MM.1S (cell line): ENCODE measurements at regions not wholly inside any gene's neighbourhood (a gene's known extent, or its start where the extent isn't known, plus 50 kb on each side); places are given as distances from the start of the nearest gene placed in this dataset.

Source experiments
- DNase-seq: peaks from one replicate; pipeline ENCODE4 v3.0.0-alpha.2; 2015
- H2AFZ ChIP-seq: fragments of 300-600 bp; sonication (generic); 2 replicates; pipeline ENCODE4 v1.6.0; 2016; ENCODE audit warnings: antibody characterized with exemption, low read length
- H3F3A ChIP-seq: fragments of 300-600 bp; sonication (generic); 2 replicates; pipeline ENCODE4 v1.6.1; 2016; ENCODE audit warnings: mild to moderate bottlenecking, antibody characterized with exemption, low read length, moderate library complexity, mixed read lengths; ENCODE audit not compliant: insufficient read depth
- H3K27ac ChIP-seq: fragments of 300-600 bp; sonication (generic); 2 replicates; pipeline ENCODE4 v1.5.1; 2016; ENCODE audit warnings: mild to moderate bottlenecking, low read length
- H3K27me3 ChIP-seq: fragments of 300-600 bp; sonication (generic); replicated peaks from 2 replicates; pipeline ENCODE4 v1.6.0; 2016; ENCODE audit warnings: low read length; ENCODE audit not compliant: insufficient read depth
- H3K36me3 ChIP-seq: fragments of 300-600 bp; sonication (generic); replicated peaks from 2 replicates; pipeline ENCODE4 v1.6.1; 2016; ENCODE audit warnings: mild to moderate bottlenecking, low read length, mixed read lengths; ENCODE audit not compliant: insufficient read depth
- H3K4me1 ChIP-seq: fragments of 300-600 bp; sonication (generic); 2 replicates; pipeline ENCODE4 v1.6.1; 2016; ENCODE audit warnings: low read length, mixed read lengths
- H3K4me2 ChIP-seq: fragments of 300-600 bp; sonication (generic); 2 replicates; pipeline ENCODE4 v1.6.0; 2016; ENCODE audit warnings: low read depth, low read length
- H3K4me3 ChIP-seq: fragments of 300-600 bp; sonication (generic); 2 replicates; pipeline ENCODE4 v1.5.1; 2016; ENCODE audit warnings: low read length, mixed read lengths
- H3K79me2 ChIP-seq: fragments of 300-600 bp; sonication (generic); 2 replicates; pipeline ENCODE4 v1.6.1; 2016; ENCODE audit warnings: mixed run types, low read length, mixed read lengths
- H3K9ac ChIP-seq: fragments of 300-600 bp; sonication (generic); 2 replicates; pipeline ENCODE4 v1.6.1; 2016; ENCODE audit warnings: low read length, mixed read lengths
- H3K9me2 ChIP-seq: fragments of 300-600 bp; sonication (generic); replicated peaks from 2 replicates; pipeline ENCODE4 v1.6.1; 2016; ENCODE audit warnings: mild to moderate bottlenecking, low read length, mixed read lengths; ENCODE audit not compliant: insufficient read depth
- H3K9me3 ChIP-seq: fragments of 300-600 bp; sonication (generic); replicated peaks from 2 replicates; pipeline ENCODE4 v1.6.1; 2016; ENCODE audit warnings: mild to moderate bottlenecking, low read length, mixed read lengths; ENCODE audit not compliant: insufficient read depth
- H4K20me1 ChIP-seq: fragments of 300-600 bp; sonication (generic); 2 replicates; pipeline ENCODE4 v1.6.1; 2016; ENCODE audit warnings: mild to moderate bottlenecking, low read length, moderate library complexity, mixed read lengths; ENCODE audit not compliant: insufficient read depth
- CTCF ChIP-seq: fragments of 300-600 bp; sonication (generic); IDR thresholded peaks from 2 replicates; pipeline ENCODE4 v1.5.1; 2016; ENCODE audit warnings: antibody characterized with exemption, low read length, mixed read lengths
- EZH2 ChIP-seq: fragments of 300-600 bp; sonication (generic); optimal IDR thresholded peaks from 2 replicates; pipeline ENCODE3; 2017; ENCODE audit warnings: low read depth, mild to moderate bottlenecking, antibody characterized with exemption, low read length, mixed read lengths
- EZH2phosphoT487 ChIP-seq: fragments of 300-600 bp; sonication (generic); IDR thresholded peaks from 2 replicates; pipeline ENCODE4 v1.6.1; 2018; ENCODE audit warnings: antibody characterized with exemption, low read length

GRCh38 chr3:182704926-182705325, 88.4 kb upstream of the ATP11B start:
- no peaks in the 10 kb centered on the region for H3K27me3 ChIP-seq
- DNase-seq: no peak
- no peaks in the 10 kb centered on the region for H3K9me3 ChIP-seq
- H4K20me1 ChIP-seq: no peaks in the 10 kb centered on the region
- H3K4me1 ChIP-seq: 0 out of 2 replicates have a peak, but pooled peaks cover 11% of the 10 kb centered on the region
- no peak overlapping the region for H2AFZ ChIP-seq
- H3K4me2 ChIP-seq: 0 out of 2 replicates have a peak overlapping the region, but pooled peaks have one; percentile 13
- no peaks in the 10 kb centered on the region for H3K36me3 ChIP-seq
- TF ChIP-seq CTCF: peak; percentile 15; the same call in 1 of the 2 replicates
- no peak for TF ChIP-seq EZH2phosphoT487
- no peak for TF ChIP-seq EZH2
- H3F3A ChIP-seq: no peaks in the 10 kb centered on the region
- no peak overlapping the region for H3K4me3 ChIP-seq
- H3K27ac ChIP-seq: no peak overlapping the region
- H3K9me2 ChIP-seq: no peaks in the 10 kb centered on the region
- no peak overlapping the region for H3K9ac ChIP-seq
- H3K79me2 ChIP-seq: no peaks in the 10 kb centered on the region

- Histone ChIP-seq H3K9me2 (no peaks in the 10 kb centered on the region), H4K20me1 (no peaks in the 10 kb centered on the region), H3K4me2 (no peak overlapping the region), H3K9ac (no peak overlapping the region), H3K9me3 (no peaks in the 10 kb centered on the region), H3K27me3 (no peaks in the 10 kb centered on the region), H3K4me1 (peaks cover 42% of the 10 kb centered on the region), H3K79me2 (no peaks in the 10 kb centered on the region), H2AFZ (peak overlapping the region; percentile 36; the same call in 1 of the 2 replicates), H3F3A (peaks cover 19% of the 10 kb centered on the region), H3K27ac (no peak overlapping the region), H3K4me3 (no peak overlapping the region), H3K36me3 (no peaks in the 10 kb centered on the region)
- TF ChIP-seq EZH2phosphoT487: no peak
- no peak for TF ChIP-seq CTCF
- TF ChIP-seq EZH2: no peak
- no peak for DNase-seq
These were observed 84.5 kb upstream of the ATP11B start for GRCh38 chr3:182708810-182709209.

GRCh38 chr3:182709306-182709705, 84.0 kb upstream of the ATP11B start:
- no peak overlapping the region for H3K4me3 ChIP-seq
- no peak overlapping the region for H3K27ac ChIP-seq
- peaks cover 45% of the 10 kb centered on the region for H3K4me1 ChIP-seq
- H2AFZ ChIP-seq: 0 out of 2 replicates have a peak overlapping the region, but pooled peaks have one; percentile 21
- H3K27me3 ChIP-seq: no peaks in the 10 kb centered on the region
- peaks cover 24% of the 10 kb centered on the region for H3F3A ChIP-seq
- no peak for TF ChIP-seq EZH2phosphoT487
- TF ChIP-seq CTCF: no peak
- no peak for TF ChIP-seq EZH2
- H3K9ac ChIP-seq: no peak overlapping the region
- no peaks in the 10 kb centered on the region for H3K9me2 ChIP-seq
- DNase-seq: no peak
- H3K9me3 ChIP-seq: no peaks in the 10 kb centered on the region
- no peaks in the 10 kb centered on the region for H3K36me3 ChIP-seq
- no peak overlapping the region for H3K4me2 ChIP-seq
- no peaks in the 10 kb centered on the region for H4K20me1 ChIP-seq
- H3K79me2 ChIP-seq: no peaks in the 10 kb centered on the region
